Endothelial cell of umbilical vein (primary cell): ENCODE measurements at regions not wholly inside any gene's neighbourhood (a gene's known extent, or its start where the extent isn't known, plus 50 kb on each side); places are given as distances from the start of the nearest gene placed in this dataset.

Experiments used
- BruUV-seq: library from RNA; stranded (reverse); fragments of 400-500 nt; replicated peaks from 2 replicates; lab custom pipeline; 2021; lab: Mats Ljungman, UMichigan
- CTCF ChIA-PET: fragments of 300-600, 350-600 bp; sonication (Branson Sonifier 250); formaldehyde crosslinking; loops from one replicate; lab custom pipeline; 2021; ENCODE audit warnings: antibody characterized with exemption, inconsistent platforms; lab: Charles Lee
- POLR2A ChIA-PET: fragments of 300-600, 350-600 bp; sonication (Branson Sonifier 250); formaldehyde crosslinking; loops from one replicate; lab custom pipeline; 2021; ENCODE audit warnings: antibody characterized with exemption, inconsistent platforms; lab: Charles Lee
- DNase-seq: peaks from one replicate; pipeline ENCODE4 v3.0.0-alpha.2; 2011; ENCODE audit warnings: low read depth, low spot score
- FAIRE-seq: peaks from 2 replicates; lab custom pipeline; 2011; peaks lifted over from hg19 to GRCh38; lab: Jason Lieb, UNC
- H2AFZ ChIP-seq: 2 replicates; pipeline ENCODE4 v1.6.0; 2012; ENCODE audit warnings: low read depth, low read length, control low read depth, inconsistent platforms
- H3K27ac ChIP-seq: 2 replicates; pipeline ENCODE4 v1.5.1; 2011; ENCODE audit warnings: low read depth, mild to moderate bottlenecking, control low read depth, low read length, moderate library complexity; ENCODE audit not compliant: insufficient read depth
- H3K27me3 ChIP-seq, 2 experiments: 2 replicates each; pipeline versions ENCODE4 v1.6.0 to v1.6.1; 2011; ENCODE audit warnings: low read length in 2 of 2, mixed read lengths in 1 of 2; ENCODE audit not compliant: control insufficient read depth in 2 of 2, insufficient read depth in 2 of 2
- H3K36me3 ChIP-seq, 2 experiments: 2 replicates in 1 of 2; 3 replicates in 1 of 2; pipeline ENCODE4 v1.5.1; 2011; ENCODE audit warnings: low read length in 2 of 2, mild to moderate bottlenecking in 1 of 2, moderate library complexity in 1 of 2; ENCODE audit not compliant: control insufficient read depth in 2 of 2, insufficient read depth in 2 of 2; ENCODE audit errors: extremely low read depth in 1 of 2
- H3K4me1 ChIP-seq: 3 replicates; pipeline ENCODE4 v1.5.1; 2011; ENCODE audit warnings: mild to moderate bottlenecking, low read length; ENCODE audit not compliant: control insufficient read depth, insufficient read depth; ENCODE audit errors: extremely low read depth
- H3K4me2 ChIP-seq: 2 replicates; pipeline ENCODE4 v1.6.1; 2011; ENCODE audit warnings: low read length, control low read depth, mixed read lengths; ENCODE audit not compliant: insufficient read depth
- H3K4me3 ChIP-seq, 3 experiments: fragments of 200-600 bp in 1 of 3; sonication (generic), shearing (Covaris generic) in 1 of 3; replicated peaks in 1 of 3; 2 replicates each; pipeline ENCODE4 v1.5.1; 2011 to 2016; ENCODE audit warnings: control low read depth in 3 of 3, low read length in 3 of 3, mild to moderate bottlenecking in 2 of 3, inconsistent platforms in 1 of 3, low read depth in 1 of 3, moderate library complexity in 1 of 3; ENCODE audit not compliant: insufficient read depth in 1 of 3
- H3K79me2 ChIP-seq: 2 replicates; pipeline ENCODE4 v1.6.0; 2012; ENCODE audit warnings: low read length, inconsistent platforms; ENCODE audit not compliant: control insufficient read depth, insufficient read depth
- H3K9ac ChIP-seq: replicated peaks from 2 replicates; pipeline ENCODE3; 2011; ENCODE audit warnings: low read length, control low read depth; ENCODE audit not compliant: insufficient read depth; ENCODE audit errors: extremely low read depth
- H3K9me1 ChIP-seq: replicated peaks from 3 replicates; pipeline ENCODE4 v1.6.0; 2011; ENCODE audit warnings: mild to moderate bottlenecking, low read length; ENCODE audit not compliant: control insufficient read depth, insufficient read depth; ENCODE audit errors: extremely low read depth
- H3K9me3 ChIP-seq: replicated peaks from 2 replicates; pipeline ENCODE4 v1.5.1; 2012; ENCODE audit warnings: low read length, inconsistent platforms; ENCODE audit not compliant: control insufficient read depth, insufficient read depth
- H4K20me1 ChIP-seq: replicated peaks from 2 replicates; pipeline ENCODE3; 2011; ENCODE audit warnings: mild to moderate bottlenecking, low read length; ENCODE audit not compliant: control insufficient read depth, insufficient read depth; ENCODE audit errors: extremely low read depth
- EZH2 ChIP-seq: IDR thresholded peaks from 2 replicates; pipeline ENCODE4 v1.6.1; 2012; ENCODE audit warnings: borderline replicate concordance, low read depth, mild to moderate bottlenecking, moderate library complexity, low read length, inconsistent platforms; ENCODE audit not compliant: severe bottlenecking
- FOS ChIP-seq: IDR thresholded peaks from 2 replicates; pipeline ENCODE4 v1.6.1; 2011; ENCODE audit warnings: mild to moderate bottlenecking, low read length, moderate library complexity, borderline replicate concordance; ENCODE audit not compliant: insufficient read depth
- GATA2 ChIP-seq: IDR thresholded peaks from 2 replicates; pipeline ENCODE4 v1.7.0; 2011; ENCODE audit warnings: low read depth, mild to moderate bottlenecking, moderate library complexity, mixed read lengths, low read length; ENCODE audit not compliant: insufficient read length, insufficient read depth
- JUN ChIP-seq: IDR thresholded peaks from 2 replicates; pipeline ENCODE4 v1.6.1; 2011; ENCODE audit warnings: borderline replicate concordance, low read depth; ENCODE audit not compliant: insufficient read length, insufficient read depth
- MYC ChIP-seq: IDR thresholded peaks from one replicate; pipeline ENCODE4 v1.6.1; 2011; ENCODE audit warnings: mild to moderate bottlenecking, low read depth, low read length
- POLR2A ChIP-seq: IDR thresholded peaks from 2 replicates; pipeline ENCODE4 v1.6.1; 2012; ENCODE audit warnings: low read depth, mild to moderate bottlenecking, control low read depth, low read length
- POLR2AphosphoS5 ChIP-seq: IDR thresholded peaks from 2 replicates; pipeline ENCODE4 v1.6.1; 2012; ENCODE audit warnings: low read depth, mild to moderate bottlenecking, control low read depth, low read length, moderate library complexity; ENCODE audit not compliant: insufficient read depth
- dilution Hi-C: fragments of 300-500 bp; cut with MboI; formaldehyde crosslinking; loops from one replicate; pipeline ENCODE4 v1.15.0; 2019; ENCODE audit warnings: low sequenced_read_pairs; ENCODE audit not compliant: extremely low pct_ligation_motif_present
- intact Hi-C: fragments of 100-400 bp; cut with micrococcal nuclease; formaldehyde crosslinking; loops from one replicate; pipeline ENCODE4 v1.10.0; 2022
- TF ChIP-seq, protein P1 (sequence below), 2 donors: IDR thresholded peaks; 1 replicate in 1 of 2; 2 replicates in 1 of 2; pipeline ENCODE4 v1.5.1; 2011; ENCODE audit warnings: low read length in 2 of 2, mild to moderate bottlenecking in 2 of 2, moderate library complexity in 2 of 2, control low read depth in 1 of 2, inconsistent platforms in 1 of 2, low read depth in 1 of 2; ENCODE audit not compliant: insufficient read depth in 1 of 2; ENCODE audit errors: extremely low read depth in 1 of 2
- TF ChIP-seq, protein P2 (sequence below): IDR thresholded peaks from 2 replicates; pipeline ENCODE4 v1.6.1; 2011; ENCODE audit not compliant: insufficient read depth, insufficient read length

DNA sequence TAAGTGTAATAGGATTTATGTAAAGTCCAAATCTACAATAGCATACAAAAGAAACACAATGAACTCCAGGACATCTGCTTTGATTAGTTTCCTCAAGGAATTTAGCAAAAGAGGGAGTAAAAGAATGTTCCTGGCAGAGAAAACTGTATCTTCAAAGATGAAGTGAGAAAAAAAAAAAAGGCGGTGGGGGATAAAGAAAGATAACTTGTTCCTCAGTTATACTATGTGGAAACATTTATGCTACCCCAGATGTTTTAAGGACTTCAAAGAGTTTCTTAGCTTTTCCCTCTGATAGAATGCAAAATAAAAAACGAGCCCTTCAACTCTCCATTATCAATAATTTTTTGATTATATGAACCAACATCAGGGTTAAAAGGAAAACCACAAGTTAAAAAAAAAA is 908.9 kb upstream of the ADGRL2 start:
- no peak for DNase-seq
- CTCF ChIA-PET = no interaction called here
- Histone ChIP-seq H3K27me3 (no peaks in the 10 kb centered on the region), H3K4me2 (no peak overlapping the region), H3K36me3 (no peaks in the 10 kb centered on the region), H3K4me3 (no peak overlapping the region), H4K20me1 (no peaks in the 10 kb centered on the region), H3K79me2 (no peaks in the 10 kb centered on the region), H3K4me1 (peaks cover 5% of the 10 kb centered on the region), H3K27ac (no peak overlapping the region), H3K9me1 (no peaks in the 10 kb centered on the region), H3K9me3 (no peaks in the 10 kb centered on the region), H3K9ac (no peak overlapping the region), H2AFZ (no peak overlapping the region)
- no TSS peak for BruUV-seq
- TF ChIP-seq FOS (no peak), MYC (no peak), GATA2 (no peak), POLR2A (no peak), POLR2AphosphoS5 (no peak), JUN (no peak), EZH2 (no peak)
- TF ChIP-seq, protein P1, sequence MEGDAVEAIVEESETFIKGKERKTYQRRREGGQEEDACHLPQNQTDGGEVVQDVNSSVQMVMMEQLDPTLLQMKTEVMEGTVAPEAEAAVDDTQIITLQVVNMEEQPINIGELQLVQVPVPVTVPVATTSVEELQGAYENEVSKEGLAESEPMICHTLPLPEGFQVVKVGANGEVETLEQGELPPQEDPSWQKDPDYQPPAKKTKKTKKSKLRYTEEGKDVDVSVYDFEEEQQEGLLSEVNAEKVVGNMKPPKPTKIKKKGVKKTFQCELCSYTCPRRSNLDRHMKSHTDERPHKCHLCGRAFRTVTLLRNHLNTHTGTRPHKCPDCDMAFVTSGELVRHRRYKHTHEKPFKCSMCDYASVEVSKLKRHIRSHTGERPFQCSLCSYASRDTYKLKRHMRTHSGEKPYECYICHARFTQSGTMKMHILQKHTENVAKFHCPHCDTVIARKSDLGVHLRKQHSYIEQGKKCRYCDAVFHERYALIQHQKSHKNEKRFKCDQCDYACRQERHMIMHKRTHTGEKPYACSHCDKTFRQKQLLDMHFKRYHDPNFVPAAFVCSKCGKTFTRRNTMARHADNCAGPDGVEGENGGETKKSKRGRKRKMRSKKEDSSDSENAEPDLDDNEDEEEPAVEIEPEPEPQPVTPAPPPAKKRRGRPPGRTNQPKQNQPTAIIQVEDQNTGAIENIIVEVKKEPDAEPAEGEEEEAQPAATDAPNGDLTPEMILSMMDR (IDR thresholded peaks at IDR 0.05; ENCODE audit: extremely low read depth in 1 of 2, insufficient read depth in 1 of 2, low read depth in 1 of 2, low read length in 2 of 2) = no peak
- TF ChIP-seq, protein P2, sequence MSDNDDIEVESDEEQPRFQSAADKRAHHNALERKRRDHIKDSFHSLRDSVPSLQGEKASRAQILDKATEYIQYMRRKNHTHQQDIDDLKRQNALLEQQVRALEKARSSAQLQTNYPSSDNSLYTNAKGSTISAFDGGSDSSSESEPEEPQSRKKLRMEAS = no peak
- FAIRE-seq = no peak
- dilution Hi-C loops = no loop called here
- intact Hi-C loops = no loop called here
- POLR2A ChIA-PET = no interaction called here
